BJ (cell line): ENCODE measurements at regions not wholly inside any gene's neighbourhood (a gene's known extent, or its start where the extent isn't known, plus 50 kb on each side); places are given as distances from the start of the nearest gene placed in this dataset. TPM values are rescaled to one million over a fixed set of nuclear protein-coding genes. Genes with fewer than 3 reads are reported as not detected.

ENCODE experiments used
- CTCF ChIA-PET: fragments of 350-600 bp; formaldehyde crosslinking; extraction: SDS; loops from one replicate; lab custom pipeline; 2021; ENCODE audit warnings: antibody characterized with exemption, inconsistent platforms; lab: Yijun Ruan, JAX
- POLR2A ChIA-PET: fragments of 300-600 bp; sonication (Branson Sonifier 250); formaldehyde crosslinking; extraction: SDS; loops from one replicate; lab custom pipeline; 2021; ENCODE audit warnings: antibody characterized with exemption; lab: Charles Lee
- DNase-seq: peaks from one replicate; pipeline ENCODE4 v3.0.0-alpha.2; 2011; ENCODE audit warnings: low read depth
- H3K27me3 ChIP-seq: 2 replicates; pipeline ENCODE4 v1.6.0; 2011; ENCODE audit warnings: low read length; ENCODE audit not compliant: control insufficient read depth, insufficient read depth
- H3K36me3 ChIP-seq: 2 replicates; pipeline ENCODE4 v1.5.1; 2011; ENCODE audit warnings: low read length; ENCODE audit not compliant: control insufficient read depth, insufficient read depth
- H3K4me3 ChIP-seq: 2 replicates; pipeline ENCODE4 v1.5.1; 2011; ENCODE audit warnings: low read depth, mild to moderate bottlenecking, control low read depth, low read length
- CTCF ChIP-seq: IDR thresholded peaks from 2 replicates; pipeline ENCODE4 v1.5.1; 2011; ENCODE audit warnings: low read depth, mild to moderate bottlenecking, control low read depth, inconsistent platforms, low read length, moderate library complexity; ENCODE audit not compliant: insufficient read depth
- small RNA-seq: library from RNA; depleted of rRNA; stranded (forward); fragments of <200 nt; gene quantifications from one replicate; pipeline ENCODE3, GENCODE V24; 2012; ENCODE audit warnings: low replicate concordance, low read depth; ENCODE audit not compliant: insufficient read length

DNA sequence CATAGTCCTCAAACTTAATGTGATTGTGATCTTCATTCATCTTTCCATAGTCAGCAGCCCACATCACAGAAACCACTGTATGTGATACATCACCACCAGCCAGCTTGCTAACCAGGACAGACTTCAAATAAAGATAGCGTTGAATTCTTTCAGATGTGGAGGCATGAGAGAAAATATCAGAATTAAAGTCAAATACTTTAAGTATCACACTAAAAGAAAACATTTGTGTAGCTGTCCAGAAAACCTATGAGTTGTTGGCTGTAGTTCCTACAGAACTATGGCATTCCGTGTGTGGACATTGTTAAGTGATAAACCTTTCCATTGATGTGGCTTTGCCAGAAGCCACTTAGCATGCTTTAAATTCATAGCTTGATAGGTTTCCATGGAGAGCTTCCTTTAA lies 105.1 kb downstream of the LLPH start:
- H3K36me3 ChIP-seq = no peaks in the 10 kb centered on the region
- ChIA-PET CTCF (interaction anchor here (1.4 to 1.8 kb wide), 2 partner anchors 10 to 24 kb away, joined by 3 to 8 read pairs; no protein-coding TSS in a partner anchor), POLR2A (no interaction called here)
- no peak overlapping the region for H3K4me3 ChIP-seq
- TF ChIP-seq CTCF = no peak
- DNase-seq = no peak
- no peaks in the 10 kb centered on the region for H3K27me3 ChIP-seq

- TF ChIP-seq CTCF = no peak
- H3K36me3 ChIP-seq = no peaks in the 10 kb centered on the region
- POLR2A ChIA-PET = no interaction called here
- CTCF ChIA-PET = interaction anchor here (1.8 kb wide), 1 partner anchor 11 kb away, joined by 8 read pairs; no protein-coding TSS in a partner anchor
- H3K27me3 ChIP-seq = no peaks in the 10 kb centered on the region
- no peak for DNase-seq
- H3K4me3 ChIP-seq = no peak overlapping the region
Observed at GRCh38 chr12:66024949-66025348, 105.6 kb downstream of the LLPH start.

DNA sequence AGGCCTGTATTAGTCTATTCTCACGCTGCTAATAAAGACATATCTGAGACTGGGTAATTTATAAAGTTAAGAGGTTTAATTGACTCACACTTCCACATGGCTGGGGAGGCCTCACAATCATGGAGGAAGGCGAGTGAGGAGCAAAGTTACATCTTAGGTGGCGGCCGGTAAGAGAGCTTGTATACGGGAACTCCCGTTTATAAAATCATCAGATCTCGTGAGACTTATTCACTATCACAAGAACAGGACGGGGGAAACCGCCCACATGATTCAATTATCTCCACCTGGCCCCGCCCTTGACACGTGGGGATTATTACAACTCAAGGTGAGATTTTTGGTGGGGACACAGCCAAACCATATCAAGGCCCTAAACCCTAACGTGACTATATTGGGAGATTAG lies 110.1 kb downstream of the LLPH start:
- CTCF ChIA-PET = interaction anchor here (1.1 to 1.3 kb wide), 2 partner anchors 8 to 15 kb away, joined by 3 to 6 read pairs; no protein-coding TSS in a partner anchor

DNA sequence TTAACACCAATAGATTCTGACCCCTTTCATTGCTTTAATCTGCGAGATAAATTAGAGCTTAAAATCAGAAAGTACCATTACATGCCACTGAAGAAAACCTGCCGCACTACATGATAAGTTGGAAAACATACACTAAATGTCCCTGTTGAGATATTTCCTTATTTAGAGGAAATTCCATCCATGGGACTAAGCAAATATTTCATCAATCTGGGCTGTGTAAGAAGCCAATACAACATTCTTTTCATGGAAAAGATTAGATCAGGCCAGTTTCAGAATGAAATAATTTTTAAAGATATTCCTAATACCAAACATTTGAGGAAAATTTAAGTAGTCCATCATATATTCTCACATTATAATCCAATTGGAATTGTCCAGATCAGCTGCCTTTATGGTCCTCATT lies 112.8 kb downstream of the LLPH start:
- Histone ChIP-seq H3K27me3 (no peaks in the 10 kb centered on the region), H3K4me3 (no peak overlapping the region), H3K36me3 (no peaks in the 10 kb centered on the region)
- ChIA-PET POLR2A (no interaction called here), CTCF (no interaction called here)
- no peak for DNase-seq
- TF ChIP-seq CTCF = no peak

More for the DNA sequence above, 110.1 kb downstream of the LLPH start:
- no peaks in the 10 kb centered on the region for H3K27me3 ChIP-seq
- no peak for DNase-seq
- POLR2A ChIA-PET = no interaction called here
- no peaks in the 10 kb centered on the region for H3K36me3 ChIP-seq
- TF ChIP-seq CTCF = no peak
- no peak overlapping the region for H3K4me3 ChIP-seq

Small RNAs in the stretch of these regions (small RNA-seq; reads per million reads assigned to genes)
- gene MIR6074 (not detected), gene RNA5SP362 (not detected)
